ENCODE measurements at regions not wholly inside any gene's neighbourhood (a gene's known extent, or its start where the extent isn't known, plus 50 kb on each side); places are given as distances from the start of the nearest gene placed in this dataset.

DNA sequence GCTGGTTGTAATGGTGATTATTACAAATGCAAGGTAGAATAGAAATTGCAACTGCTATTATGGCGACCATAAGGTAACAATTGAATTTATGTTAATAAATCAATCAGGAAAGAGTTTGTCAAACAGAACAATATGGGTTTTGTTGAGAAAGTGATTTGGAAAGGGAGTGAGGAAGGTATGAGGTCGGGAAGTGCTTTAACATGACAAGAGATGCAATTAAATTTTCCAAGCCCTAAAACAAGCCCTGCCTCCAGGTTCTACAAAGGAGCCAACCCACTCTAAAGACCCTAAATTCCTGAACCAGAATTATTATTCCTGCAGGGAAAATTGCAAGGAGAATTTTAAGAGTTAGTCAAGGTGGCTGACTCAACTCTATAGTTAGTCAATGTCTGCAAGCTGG is 363.7 kb downstream of the BMPER start (continued):
- TF ChIP-seq, protein P1, sequence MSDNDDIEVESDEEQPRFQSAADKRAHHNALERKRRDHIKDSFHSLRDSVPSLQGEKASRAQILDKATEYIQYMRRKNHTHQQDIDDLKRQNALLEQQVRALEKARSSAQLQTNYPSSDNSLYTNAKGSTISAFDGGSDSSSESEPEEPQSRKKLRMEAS (IDR thresholded peaks at IDR 0.05), result no peak
- TF ChIP-seq ZNF274 (IDR thresholded peaks at IDR 0.05; ENCODE audit: low read depth, low read length) (no peak), CEBPB (IDR thresholded peaks at IDR 0.05; ENCODE audit: low read depth) (no peak), ZFX (IDR thresholded peaks at IDR 0.05) (no peak), CBX3 (IDR thresholded peaks at IDR 0.05; ENCODE audit: low read depth) (no peak), EGR1 (IDR thresholded peaks at IDR 0.05; ENCODE audit: low read depth) (no peak), ELF1 (IDR thresholded peaks at IDR 0.05; ENCODE audit: borderline replicate concordance, low read depth) (no peak), SRF (IDR thresholded peaks at IDR 0.05; ENCODE audit: low read depth) (no peak)

DNA sequence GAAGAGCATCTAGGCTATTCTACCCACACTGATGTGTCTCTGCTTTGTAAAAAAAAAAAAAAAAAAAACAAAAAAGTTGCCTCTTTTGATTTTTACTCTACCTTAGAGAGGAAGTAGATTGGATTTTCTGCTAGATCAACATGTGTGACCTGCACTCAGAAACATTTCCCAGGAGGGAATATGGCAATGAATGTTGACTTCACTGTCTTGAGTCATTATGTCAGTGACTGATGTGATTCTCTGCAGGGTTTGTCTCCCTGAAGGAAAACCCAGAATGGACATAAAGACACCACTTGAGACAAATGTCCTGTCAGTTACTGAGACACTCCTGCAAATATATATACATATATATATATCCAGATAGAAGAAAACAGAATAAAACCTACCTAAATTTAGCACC is 370.3 kb downstream of the BMPER start:
- Histone ChIP-seq H3K9ac (ENCODE audit: low read length) (no peak overlapping the region), H3K27ac (ENCODE audit: low read depth, low read length) (no peak overlapping the region), H3K79me2 (ENCODE audit: insufficient read depth, low read length) (no peaks in the 10 kb centered on the region), H3K4me1 (ENCODE audit: control insufficient read depth in 1 of 2, insufficient read depth in 2 of 2, low read length in 2 of 2) (no peaks in the 10 kb centered on the region), H3K27me3 (ENCODE audit: insufficient read depth, low read length) (no peaks in the 10 kb centered on the region), H4K20me1 (ENCODE audit: insufficient read depth) (no peaks in the 10 kb centered on the region), H2AFZ (ENCODE audit: low read depth, low read length, poor library complexity, severe bottlenecking) (no peak overlapping the region), H3K4me2 (ENCODE audit: low read length) (no peak overlapping the region), H3K9me2 (ENCODE audit: insufficient read depth) (0 out of 2 replicates have a peak, but pooled peaks cover 3% of the 10 kb centered on the region), H3K9me3 (ENCODE audit: control insufficient read depth in 1 of 2, insufficient read depth in 1 of 2, low read depth in 1 of 2, low read length in 2 of 2) (no peaks in the 10 kb centered on the region), H3K4me3 (replicated peaks in 1 of 2; ENCODE audit: low read depth in 1 of 2, low read length in 2 of 2) (no peak overlapping the region), H3K36me3 (ENCODE audit: control insufficient read depth in 1 of 2, insufficient read depth in 2 of 2, low read length in 2 of 2) (no peaks in the 10 kb centered on the region)
- ATAC-seq, result no peak
- POLR2A ChIA-PET, result no interaction called here
- no peak for TF ChIP-seq POLR2A (IDR thresholded peaks at IDR 0.05; ENCODE audit: borderline replicate concordance, extremely low read depth, insufficient read depth, insufficient read length)
- TF ChIP-seq, protein P1 (IDR thresholded peaks at IDR 0.05), result no peak
- TF ChIP-seq, protein P2, sequence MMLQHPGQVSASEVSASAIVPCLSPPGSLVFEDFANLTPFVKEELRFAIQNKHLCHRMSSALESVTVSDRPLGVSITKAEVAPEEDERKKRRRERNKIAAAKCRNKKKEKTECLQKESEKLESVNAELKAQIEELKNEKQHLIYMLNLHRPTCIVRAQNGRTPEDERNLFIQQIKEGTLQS (IDR thresholded peaks at IDR 0.05), result no peak
- RAD21 ChIA-PET (ENCODE audit: low non-redundant PET in 1 of 2, low total read pairs in 2 of 2, uncharacterized antibody in 2 of 2, unreplicated experiment in 2 of 2), result no interaction called here
- no TSS peak for BruUV-seq (replicated peaks)
- no peak for DNase-seq (ENCODE audit: low read depth, low spot score)
- intact Hi-C loops (cut with micrococcal nuclease), result no loop called here
- CTCF ChIA-PET, result no interaction called here
